Nephron progenitor cell (in vitro differentiated cells): ENCODE measurements at regions not wholly inside any gene's neighbourhood (a gene's known extent, or its start where the extent isn't known, plus 50 kb on each side); places are given as distances from the start of the nearest gene placed in this dataset.

Source experiments
- DNase-seq: peaks from one replicate; pipeline ENCODE4 v3.0.0; 2021
- H3K27ac Mint-ChIP-seq: 2 replicates; pipeline ENCODE4 v1.8.0; 2021; ENCODE audit warnings: mild to moderate bottlenecking, moderate library complexity, mixed read lengths
- H3K27me3 Mint-ChIP-seq: 2 replicates; pipeline ENCODE4 v1.8.0; 2021; ENCODE audit warnings: mild to moderate bottlenecking, low read depth, mixed read lengths; ENCODE audit not compliant: poor library complexity
- H3K36me3 Mint-ChIP-seq: 2 replicates; pipeline ENCODE4 v1.8.0; 2021; ENCODE audit warnings: low read depth, mixed read lengths
- H3K4me1 Mint-ChIP-seq: 2 replicates; pipeline ENCODE4 v1.8.0; 2021; ENCODE audit warnings: mixed read lengths
- H3K4me3 Mint-ChIP-seq: 2 replicates; pipeline ENCODE4 v1.8.0; 2021; ENCODE audit warnings: mild to moderate bottlenecking, moderate library complexity, mixed read lengths
- H3K9me3 Mint-ChIP-seq: 2 replicates; pipeline ENCODE4 v1.8.0; 2021; ENCODE audit warnings: mild to moderate bottlenecking, moderate library complexity, mixed read lengths
- CTCF ChIP-seq: fragments of 200-600 bp; sonication (generic); IDR thresholded peaks from 2 replicates; pipeline ENCODE4 v1.5.0; 2021; ENCODE audit warnings: antibody characterized with exemption

GRCh38 chr5:5708367-5708919, 286.0 kb downstream of the ICE1 start:
- TF ChIP-seq CTCF, result no peak
- no peak for DNase-seq
- H3K4me3 Mint-ChIP-seq, result no peak overlapping the region
- H3K4me1 Mint-ChIP-seq, result peaks cover 19% of the 10 kb centered on the region
- peaks cover 9% of the 10 kb centered on the region for H3K27me3 Mint-ChIP-seq
- H3K36me3 Mint-ChIP-seq, result no peaks in the 10 kb centered on the region
- peaks cover 18% of the 10 kb centered on the region for H3K9me3 Mint-ChIP-seq
- H3K27ac Mint-ChIP-seq, result no peak overlapping the region

GRCh38 chr5:5705010-5705409, 282.5 kb downstream of the ICE1 start:
- Mint-ChIP-seq H3K4me3 (peak overlapping the region; percentile 4), H3K4me1 (peaks cover 19% of the 10 kb centered on the region), H3K27me3 (peaks cover 2% of the 10 kb centered on the region), H3K27ac (peak overlapping the region; percentile 91), H3K9me3 (peaks cover 18% of the 10 kb centered on the region), H3K36me3 (no peaks in the 10 kb centered on the region)
- no peak for TF ChIP-seq CTCF
- no peak for DNase-seq

- no peak for DNase-seq
- TF ChIP-seq CTCF, result no peak
- Mint-ChIP-seq H3K27ac (no peak overlapping the region), H3K4me3 (no peak overlapping the region), H3K36me3 (no peaks in the 10 kb centered on the region), H3K9me3 (peaks cover 15% of the 10 kb centered on the region), H3K4me1 (peaks cover 19% of the 10 kb centered on the region), H3K27me3 (peaks cover 2% of the 10 kb centered on the region)
These were observed 281.9 kb downstream of the ICE1 start for GRCh38 chr5:5704352-5704751.

- no peak overlapping the region for H3K4me3 Mint-ChIP-seq
- no peaks in the 10 kb centered on the region for H3K27me3 Mint-ChIP-seq
These were observed 280.5 kb downstream of the ICE1 start for GRCh38 chr5:5702934-5703333.

GRCh38 chr5:5700549-5700948, 278.1 kb downstream of the ICE1 start:
- Mint-ChIP-seq H3K4me1 (peaks cover 21% of the 10 kb centered on the region), H3K9me3 (peaks cover 2% of the 10 kb centered on the region), H3K27me3 (peaks cover under 1% of the 10 kb centered on the region), H3K36me3 (no peaks in the 10 kb centered on the region), H3K27ac (no peak overlapping the region), H3K4me3 (no peak overlapping the region)
- no peak for TF ChIP-seq CTCF
- no peak for DNase-seq

More at GRCh38 chr5:5702934-5703333, 280.5 kb downstream of the ICE1 start:
- Mint-ChIP-seq H3K27ac (peak overlapping the region; percentile 44), H3K4me1 (peaks cover 19% of the 10 kb centered on the region), H3K36me3 (no peaks in the 10 kb centered on the region), H3K9me3 (peaks cover under 1% of the 10 kb centered on the region)
- TF ChIP-seq CTCF, result no peak
- no peak for DNase-seq

- Mint-ChIP-seq H3K27me3 (peaks cover 7% of the 10 kb centered on the region), H3K9me3 (peaks cover 8% of the 10 kb centered on the region), H3K36me3 (no peaks in the 10 kb centered on the region), H3K4me3 (no peak overlapping the region), H3K27ac (no peak overlapping the region), H3K4me1 (peaks cover 18% of the 10 kb centered on the region)
- TF ChIP-seq CTCF, result no peak
- no peak for DNase-seq
These were observed 276.6 kb downstream of the ICE1 start for GRCh38 chr5:5699062-5699461.
